ENCODE measurements at regions not wholly inside any gene's neighbourhood (a gene's known extent, or its start where the extent isn't known, plus 50 kb on each side); places are given as distances from the start of the nearest gene placed in this dataset.

DNA sequence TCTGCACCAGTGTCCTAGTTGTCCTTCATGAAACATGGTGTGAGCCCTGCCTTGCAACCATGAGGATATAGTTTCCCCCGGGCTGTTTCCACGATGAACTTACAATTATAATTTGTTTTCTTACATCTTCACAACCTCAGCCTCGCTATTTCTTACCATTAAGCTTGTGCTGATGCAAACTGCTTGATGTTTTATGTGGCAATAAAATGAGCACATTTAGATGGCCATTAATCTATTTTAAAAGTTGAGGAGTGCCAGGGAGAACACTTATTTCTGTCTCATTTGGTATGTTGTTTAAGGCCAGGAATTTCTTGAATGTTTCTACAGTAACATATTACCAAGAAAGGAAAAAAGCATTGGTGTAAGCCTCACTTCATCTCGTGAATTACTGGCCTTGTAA, 214.5 kb upstream of the SLC8A1 start:
- TF ChIP-seq, protein P1, sequence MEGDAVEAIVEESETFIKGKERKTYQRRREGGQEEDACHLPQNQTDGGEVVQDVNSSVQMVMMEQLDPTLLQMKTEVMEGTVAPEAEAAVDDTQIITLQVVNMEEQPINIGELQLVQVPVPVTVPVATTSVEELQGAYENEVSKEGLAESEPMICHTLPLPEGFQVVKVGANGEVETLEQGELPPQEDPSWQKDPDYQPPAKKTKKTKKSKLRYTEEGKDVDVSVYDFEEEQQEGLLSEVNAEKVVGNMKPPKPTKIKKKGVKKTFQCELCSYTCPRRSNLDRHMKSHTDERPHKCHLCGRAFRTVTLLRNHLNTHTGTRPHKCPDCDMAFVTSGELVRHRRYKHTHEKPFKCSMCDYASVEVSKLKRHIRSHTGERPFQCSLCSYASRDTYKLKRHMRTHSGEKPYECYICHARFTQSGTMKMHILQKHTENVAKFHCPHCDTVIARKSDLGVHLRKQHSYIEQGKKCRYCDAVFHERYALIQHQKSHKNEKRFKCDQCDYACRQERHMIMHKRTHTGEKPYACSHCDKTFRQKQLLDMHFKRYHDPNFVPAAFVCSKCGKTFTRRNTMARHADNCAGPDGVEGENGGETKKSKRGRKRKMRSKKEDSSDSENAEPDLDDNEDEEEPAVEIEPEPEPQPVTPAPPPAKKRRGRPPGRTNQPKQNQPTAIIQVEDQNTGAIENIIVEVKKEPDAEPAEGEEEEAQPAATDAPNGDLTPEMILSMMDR (conservative IDR thresholded peaks at IDR 0.05) = no peak
- TF ChIP-seq ZFX (IDR thresholded peaks at IDR 0.05) = no peak
